NCI-H1694 treated with DMSO at 0.1 percent for 48 hours (cell line): ENCODE measurements at regions not wholly inside any gene's neighbourhood (a gene's known extent, or its start where the extent isn't known, plus 50 kb on each side); places are given as distances from the start of the nearest gene placed in this dataset.
"Not testable (repeated sequence)": the region's sequence is repeated elsewhere in the genome, so short reads cannot be mapped to it uniquely, and the experiment has no call there.

Experiments
- DNase-seq: peaks from one replicate; lab custom pipeline; 2025; lab: John Stamatoyannopoulos, UW

- peak; percentile 95 for DNase-seq
Measured at GRCh38 chr9:126057121-126057825, 269.4 kb upstream of the MVB12B start.

GRCh38 chr9:126058011-126058531, 268.6 kb upstream of the MVB12B start:
- DNase-seq = peak; percentile 95

- peak; percentile 62 for DNase-seq
Measured at GRCh38 chr9:126058591-126058990, 268.0 kb upstream of the MVB12B start.

- DNase-seq = no peak
Measured at GRCh38 chr9:126061575-126061974, 265.1 kb upstream of the MVB12B start.

DNA sequence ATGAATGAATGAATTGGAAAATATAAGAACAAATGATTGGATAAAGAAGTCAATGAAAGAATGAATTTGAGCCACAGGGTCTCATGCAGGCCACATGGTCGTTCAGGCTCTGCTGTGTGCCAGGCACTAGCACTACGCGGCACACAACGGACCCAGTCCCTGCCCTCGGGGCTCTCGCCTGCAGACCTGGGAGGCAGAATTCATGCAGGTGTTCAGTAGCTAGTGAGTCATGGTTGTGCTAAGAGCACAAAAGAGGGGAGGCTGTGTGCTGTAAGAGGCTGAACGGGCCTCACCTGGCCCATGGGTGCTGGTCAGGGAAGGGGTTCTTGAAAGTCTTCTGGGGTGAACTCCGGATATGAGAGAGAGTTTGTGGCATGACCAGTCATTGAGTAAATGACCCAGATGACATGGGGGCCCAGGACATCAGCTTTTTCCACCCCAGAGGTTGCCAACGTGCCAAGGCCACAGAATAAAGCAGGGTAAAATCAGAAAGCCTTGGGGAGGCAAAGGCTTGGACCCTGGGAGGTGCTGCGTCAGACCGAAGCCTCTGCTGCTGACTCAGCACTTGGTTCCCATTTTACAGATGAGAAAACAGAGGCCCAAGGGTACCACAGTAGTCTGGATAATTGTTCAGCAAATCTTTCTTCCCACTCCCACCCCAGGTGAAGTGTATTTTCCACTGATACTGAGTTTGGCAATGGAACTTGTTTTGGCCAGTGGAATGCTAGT, 264.3 kb upstream of the MVB12B start:
- DNase-seq = no peak

- no peak for DNase-seq
Measured at GRCh38 chr9:126063326-126063725, 263.3 kb upstream of the MVB12B start.

- no peak for DNase-seq
Measured at GRCh38 chr9:126066131-126066530, 260.5 kb upstream of the MVB12B start.

DNA sequence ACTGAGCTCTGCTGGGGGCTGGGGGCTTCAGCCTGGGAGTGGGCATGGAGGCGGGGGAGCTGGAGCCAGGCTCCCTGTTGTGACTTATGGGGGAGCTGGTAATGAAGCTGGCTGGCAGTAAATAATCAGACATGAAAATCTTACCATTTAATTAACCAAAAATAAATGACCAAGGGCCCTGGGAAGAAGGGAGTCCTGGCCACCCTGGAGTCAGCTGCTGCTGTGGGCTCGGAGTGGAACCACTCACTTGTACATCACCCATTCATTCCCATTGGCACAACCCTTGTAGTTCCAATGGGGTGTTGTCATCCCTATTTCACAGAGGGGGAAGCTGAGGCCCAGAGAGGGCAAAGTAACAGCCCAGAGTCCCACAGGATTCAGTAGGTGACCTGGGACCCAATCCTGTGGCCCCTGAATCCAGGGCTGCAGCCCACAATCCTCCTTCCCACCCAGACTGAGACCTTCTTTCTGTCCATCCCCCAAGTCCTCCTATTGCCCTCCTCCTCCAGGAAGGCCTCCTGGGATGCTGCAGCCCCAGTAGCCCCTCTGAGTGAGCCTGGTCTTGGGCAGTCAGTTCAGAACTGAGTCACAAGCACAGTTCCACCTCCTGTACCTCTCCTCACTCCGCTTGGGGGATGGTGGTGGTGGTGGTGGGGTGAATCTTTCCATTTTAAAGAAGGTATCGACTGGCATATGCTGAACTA, 259.4 kb upstream of the MVB12B start:
- no peak for DNase-seq

GRCh38 chr9:126068534-126069230, 257.9 kb upstream of the MVB12B start:
- no peak for DNase-seq

DNA sequence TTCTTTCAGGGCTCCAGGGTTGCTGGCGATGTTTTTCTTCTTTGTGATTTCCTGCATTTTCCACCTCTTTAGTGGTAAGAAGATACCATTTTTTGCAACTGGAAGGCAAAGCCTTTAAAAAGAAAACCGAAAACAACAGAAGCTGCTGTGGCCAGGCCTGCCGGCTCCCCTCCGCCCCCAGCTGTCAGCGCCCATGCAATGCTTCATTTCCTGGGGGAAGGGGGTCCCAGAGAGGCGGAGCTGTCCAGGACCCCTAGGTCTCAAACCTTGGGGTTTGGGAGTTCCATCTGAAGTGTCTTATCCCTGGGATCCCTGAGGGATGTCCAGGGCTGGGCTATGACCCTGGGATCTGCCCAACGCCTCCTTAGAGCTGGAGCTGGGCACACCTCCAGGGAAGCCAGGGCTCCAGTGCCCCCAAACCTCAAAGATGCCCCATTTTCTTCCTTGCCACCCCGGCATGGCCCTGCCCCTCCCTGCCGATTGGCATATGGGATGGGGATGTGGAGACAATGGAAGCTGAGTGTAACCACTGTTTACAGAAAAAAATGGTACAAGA, 257.2 kb upstream of the MVB12B start:
- no peak for DNase-seq

- no peak for DNase-seq
Measured at GRCh38 chr9:126070058-126070655, 256.5 kb upstream of the MVB12B start.

DNA sequence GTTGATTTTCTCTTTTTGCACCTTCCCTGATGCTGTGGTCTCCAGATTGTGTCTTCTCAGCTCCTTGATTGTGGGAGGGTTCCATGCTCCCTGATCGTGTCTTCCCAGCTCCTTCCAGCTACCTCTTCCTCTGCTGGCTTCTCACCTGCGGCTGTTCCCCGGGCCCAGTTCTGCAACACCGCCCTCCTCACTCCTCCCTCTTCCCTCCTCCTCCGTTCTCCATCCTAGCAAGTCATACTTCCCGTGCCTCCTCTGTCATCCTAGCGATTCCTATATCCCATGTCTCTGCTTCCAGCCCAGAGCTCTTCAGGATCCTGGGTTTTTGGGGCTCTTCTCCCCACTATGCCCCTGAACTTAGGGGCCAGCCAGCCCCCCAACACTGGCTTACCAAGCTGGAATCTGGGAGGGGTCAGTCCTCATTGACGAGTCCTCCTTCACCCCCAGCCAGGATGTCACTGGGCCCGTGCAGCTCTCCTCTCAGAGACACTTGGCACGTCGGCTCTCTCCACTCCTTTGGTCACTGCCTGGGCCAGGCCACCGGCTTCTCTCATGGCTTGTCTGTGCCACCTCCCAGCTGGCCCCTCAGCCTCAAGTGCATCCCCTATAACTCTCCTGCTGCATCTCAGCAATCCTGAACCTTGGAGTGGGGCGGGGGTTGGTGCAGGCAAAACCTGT, 255.4 kb upstream of the MVB12B start:
- no peak for DNase-seq

- DNase-seq = not testable (repeated sequence)
Measured at GRCh38 chr9:126077656-126078055, 249.0 kb upstream of the MVB12B start.

GRCh38 chr9:126080641-126081040, 246.0 kb upstream of the MVB12B start:
- DNase-seq = no peak

- no peak for DNase-seq
Measured at GRCh38 chr9:126081746-126082145, 244.9 kb upstream of the MVB12B start.

- no peak for DNase-seq
Measured at GRCh38 chr9:126084008-126084407, 242.6 kb upstream of the MVB12B start.

DNA sequence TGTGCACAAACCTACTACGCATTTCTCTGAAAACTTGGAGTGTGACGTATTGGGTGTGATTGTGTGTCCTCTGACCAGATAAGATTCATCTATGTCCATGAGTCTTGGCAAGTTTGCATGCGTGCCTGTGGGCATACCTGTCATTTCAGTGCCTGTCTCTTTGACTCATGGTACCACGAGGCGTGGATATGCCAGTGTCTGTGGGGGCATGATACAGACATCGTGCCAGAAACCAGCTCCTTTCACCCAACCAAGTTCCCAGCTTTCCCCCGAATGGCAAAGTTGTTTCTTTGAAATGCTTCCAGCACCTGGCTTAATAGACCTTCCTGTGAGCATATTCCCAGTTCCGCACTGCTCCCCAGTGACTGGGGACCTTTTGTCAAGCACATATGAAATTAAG, 241.9 kb upstream of the MVB12B start:
- DNase-seq = no peak

DNA sequence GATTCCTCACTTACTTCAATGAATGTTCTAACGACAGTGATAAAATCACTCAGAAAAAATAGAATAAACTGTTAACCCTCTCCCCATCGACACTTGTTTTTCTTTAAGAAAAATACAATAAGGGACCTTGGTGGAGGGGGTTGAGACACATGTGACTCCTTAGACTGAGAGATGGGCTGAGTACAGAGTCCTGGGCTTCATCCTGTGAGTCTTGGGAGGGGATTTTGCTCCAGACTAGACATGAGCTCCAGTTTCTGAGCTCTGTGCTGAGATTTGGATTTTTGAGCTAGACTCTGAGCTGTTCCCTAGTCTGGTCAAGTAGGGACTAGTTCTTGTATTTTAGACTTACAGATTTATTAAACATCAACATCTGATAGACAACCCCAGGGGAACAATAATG, 241.5 kb upstream of the MVB12B start:
- DNase-seq = no peak

- DNase-seq = no peak
Measured at GRCh38 chr9:126088336-126088735, 238.3 kb upstream of the MVB12B start.

DNA sequence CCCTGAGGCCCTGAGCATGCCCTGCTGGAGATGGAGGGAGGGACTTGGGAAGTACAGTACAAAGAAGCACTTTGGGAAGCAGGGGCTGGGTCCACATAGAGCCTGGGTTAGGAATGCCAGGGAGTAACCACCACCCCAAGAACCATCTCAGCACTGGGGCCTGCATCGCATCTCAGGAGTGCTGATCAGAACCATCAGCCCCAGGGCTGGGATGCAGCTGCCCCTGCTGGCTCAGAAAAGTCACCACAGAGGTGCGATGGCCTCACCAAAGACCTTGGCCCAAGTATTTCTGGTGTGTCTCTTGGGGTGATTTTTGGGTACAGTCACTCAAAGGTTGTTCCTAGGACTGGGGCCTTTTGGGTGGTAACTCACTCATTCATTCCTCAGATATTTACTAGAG, 236.8 kb upstream of the MVB12B start:
- DNase-seq = no peak

DNA sequence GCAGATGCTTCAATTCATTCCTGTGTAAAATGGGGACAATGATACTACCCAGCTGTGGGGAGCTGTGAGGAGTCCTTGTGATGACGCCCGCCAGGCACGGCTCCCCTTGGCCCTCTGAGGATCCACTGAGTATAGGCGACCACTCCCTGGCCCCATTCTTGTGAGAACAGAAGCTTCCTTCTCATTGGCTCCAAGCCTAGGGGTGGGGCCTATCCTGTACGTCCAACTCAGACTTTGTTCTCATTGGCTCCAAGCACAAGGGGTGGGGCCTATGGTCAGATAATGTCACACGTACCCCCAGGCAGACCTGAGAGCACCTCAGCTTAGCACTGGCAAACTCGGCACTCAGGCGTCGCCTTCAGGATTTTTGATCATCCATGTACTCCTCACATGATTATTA, 232.9 kb upstream of the MVB12B start:
- DNase-seq = no peak
